HG02852 (cell line): ENCODE measurements at regions not wholly inside any gene's neighbourhood (a gene's known extent, or its start where the extent isn't known, plus 50 kb on each side); places are given as distances from the start of the nearest gene placed in this dataset.

Experiments
- ATAC-seq: cut with Tn5 transposase; IDR thresholded peaks from one replicate; pipeline ENCODE4 v1.9.1; 2021; ENCODE audit warnings: mild to moderate bottlenecking, moderate library complexity; ENCODE audit not compliant: unreplicated experiment

DNA sequence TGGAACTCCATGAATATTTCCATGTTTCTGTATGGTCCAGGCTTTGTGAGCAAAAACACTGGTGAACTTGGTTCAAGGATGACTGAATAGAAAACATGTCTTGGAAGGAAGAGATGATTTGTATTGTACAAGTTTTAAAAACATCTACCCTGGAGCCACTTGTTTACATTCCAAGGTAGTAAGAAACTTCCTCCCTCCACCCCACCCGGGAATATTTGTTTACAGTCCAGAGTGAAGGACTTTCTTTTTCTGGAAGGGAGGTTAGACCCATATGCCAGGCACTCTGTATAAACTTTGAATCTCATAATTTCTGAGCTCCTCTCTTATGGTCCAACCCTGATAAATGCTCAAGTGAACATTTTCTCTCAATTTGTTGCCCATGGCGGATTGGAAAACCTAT is 323.3 kb upstream of the LYPLAL1 start:
- ATAC-seq = no peak

DNA sequence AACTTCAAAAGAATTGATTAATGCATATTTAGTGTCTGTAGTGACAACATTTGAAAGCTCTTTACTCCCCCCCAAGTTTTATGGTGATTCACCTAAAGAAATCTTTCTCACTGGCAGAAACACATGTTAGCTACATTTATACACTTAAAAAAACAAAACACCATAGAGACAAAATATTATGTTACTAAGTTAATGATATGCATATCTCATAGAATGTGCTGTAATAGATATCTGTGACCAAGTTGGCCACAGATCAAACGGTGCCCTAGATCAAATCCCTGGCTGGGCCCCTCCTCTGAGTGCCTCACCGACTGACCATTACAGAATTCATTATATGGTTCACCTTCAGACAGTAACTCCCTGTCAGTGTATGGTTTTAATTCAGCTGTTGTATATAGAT is 322.1 kb upstream of the LYPLAL1 start:
- ATAC-seq = no peak

DNA sequence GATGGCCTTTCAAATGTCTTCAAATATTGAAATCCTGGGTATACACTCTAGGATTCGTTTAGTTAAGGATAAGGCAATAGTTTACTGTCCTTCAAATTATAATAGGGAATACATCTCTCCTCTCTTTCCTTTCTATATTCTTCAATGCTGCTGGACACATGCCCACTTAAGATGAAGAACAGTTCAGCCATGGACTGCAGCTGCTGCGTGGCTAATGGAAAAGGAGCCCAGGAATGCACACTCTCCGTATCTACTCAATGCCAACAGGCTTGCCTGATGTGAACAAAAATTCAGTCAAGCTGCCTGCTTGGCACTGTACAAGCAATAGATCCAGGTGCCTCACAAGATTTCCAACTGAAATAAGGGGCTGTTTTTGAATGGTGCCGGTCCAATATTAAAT is 321.2 kb upstream of the LYPLAL1 start:
- no peak for ATAC-seq

DNA sequence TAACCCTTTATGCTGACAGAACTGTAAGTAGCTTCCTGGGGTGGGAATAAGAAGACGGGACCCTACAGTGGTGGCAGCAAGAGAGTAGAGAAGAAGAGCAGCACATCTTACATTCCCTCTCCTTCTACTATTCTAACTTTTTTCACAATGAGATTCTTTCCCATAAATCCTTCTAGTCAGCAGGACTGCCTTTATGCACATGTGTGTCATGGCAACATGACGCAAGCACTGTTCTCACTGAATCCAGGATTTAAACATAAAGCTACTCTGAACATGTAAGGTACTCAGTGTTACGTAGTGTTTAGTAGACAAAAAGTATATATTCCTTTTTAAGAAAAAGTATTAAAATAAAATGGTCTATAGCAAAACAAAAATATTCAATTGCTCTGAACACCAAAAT is 309.7 kb upstream of the LYPLAL1 start:
- ATAC-seq = no peak

DNA sequence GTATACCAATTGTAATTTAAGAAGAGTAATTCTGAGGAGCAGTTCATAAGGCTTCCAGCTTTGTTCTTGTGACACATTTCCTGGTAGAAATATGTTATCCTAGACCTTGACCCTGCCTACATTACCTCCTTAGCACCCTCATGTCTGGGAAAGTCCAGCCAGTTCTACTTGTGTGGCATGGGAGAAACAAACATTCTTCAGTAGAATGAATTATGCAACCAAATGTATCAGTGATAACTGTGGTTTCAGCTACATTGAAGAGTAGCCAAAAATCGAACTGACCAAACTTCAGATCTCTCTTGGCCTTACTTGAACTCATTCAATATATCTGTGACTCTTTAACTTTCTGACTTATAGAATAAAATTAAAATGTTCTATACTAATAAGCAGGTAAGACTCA is 308.1 kb upstream of the LYPLAL1 start:
- no peak for ATAC-seq

DNA sequence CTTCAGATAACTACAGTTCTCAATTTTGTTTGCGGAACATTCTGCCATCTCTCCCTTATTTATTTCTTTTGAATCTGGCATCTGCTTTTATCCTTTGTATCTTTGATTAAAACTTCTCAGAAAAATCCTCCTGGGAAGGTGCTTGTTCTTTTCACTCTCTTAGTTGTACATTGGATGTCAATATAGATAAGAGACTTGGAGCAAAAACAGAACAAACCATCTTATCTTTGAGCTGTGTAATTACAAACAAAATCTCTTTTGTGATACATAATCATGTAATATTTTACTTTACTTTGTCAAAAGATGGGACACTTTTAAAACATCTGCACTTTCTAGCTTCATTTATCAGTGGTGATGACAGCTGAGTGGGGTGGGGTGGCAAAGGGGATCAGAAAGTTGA is 307.2 kb upstream of the LYPLAL1 start:
- no peak for ATAC-seq

DNA sequence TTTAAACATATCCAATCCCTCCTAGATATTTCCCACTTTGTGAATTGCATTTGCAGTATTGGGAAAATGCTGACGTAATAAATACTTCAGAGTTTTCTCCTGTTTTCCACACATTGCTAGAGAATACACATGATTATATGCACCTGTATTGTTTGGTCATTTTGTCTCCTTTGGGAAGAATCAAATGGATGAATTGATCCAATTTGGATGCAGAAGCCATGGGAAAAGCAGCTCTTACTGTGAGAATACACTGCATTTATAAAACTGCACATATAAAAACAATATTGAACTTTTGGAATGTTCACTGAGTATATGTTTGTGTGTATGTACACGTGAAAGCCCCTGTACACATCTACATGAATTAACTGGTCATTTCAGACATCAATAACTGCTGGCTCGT is 306.6 kb upstream of the LYPLAL1 start:
- no peak for ATAC-seq

DNA sequence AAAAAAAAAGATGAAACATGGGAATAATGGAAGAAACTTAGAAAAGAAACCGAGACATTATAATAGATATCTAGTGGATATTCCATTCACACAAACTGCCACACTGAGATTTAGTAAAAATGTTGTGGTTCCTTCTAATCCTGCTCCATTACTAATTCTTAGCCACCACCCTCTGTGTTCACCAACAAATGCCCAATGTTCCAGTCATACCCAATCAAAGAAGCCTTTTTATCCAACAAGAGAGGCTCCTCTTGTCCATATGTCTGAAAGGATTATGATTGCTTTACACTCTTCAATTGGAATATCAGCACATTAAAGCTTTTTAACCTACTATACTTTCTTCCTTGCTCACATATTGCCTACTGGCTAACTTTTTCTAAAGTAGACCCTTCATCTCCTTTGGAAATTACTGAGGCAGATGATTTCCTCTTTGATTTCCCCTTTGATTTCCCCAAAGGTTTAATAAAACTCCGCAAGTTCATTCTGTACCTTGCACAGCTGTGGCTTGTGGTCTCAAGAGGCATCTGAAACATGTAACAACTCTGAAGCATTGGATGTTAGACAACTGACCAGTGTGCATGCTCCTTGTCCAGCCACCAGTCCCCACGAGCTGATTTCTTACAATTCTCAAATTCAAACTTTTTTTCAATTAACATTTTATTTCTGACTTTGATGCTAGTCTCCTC is 305.6 kb upstream of the LYPLAL1 start:
- ATAC-seq = no peak

DNA sequence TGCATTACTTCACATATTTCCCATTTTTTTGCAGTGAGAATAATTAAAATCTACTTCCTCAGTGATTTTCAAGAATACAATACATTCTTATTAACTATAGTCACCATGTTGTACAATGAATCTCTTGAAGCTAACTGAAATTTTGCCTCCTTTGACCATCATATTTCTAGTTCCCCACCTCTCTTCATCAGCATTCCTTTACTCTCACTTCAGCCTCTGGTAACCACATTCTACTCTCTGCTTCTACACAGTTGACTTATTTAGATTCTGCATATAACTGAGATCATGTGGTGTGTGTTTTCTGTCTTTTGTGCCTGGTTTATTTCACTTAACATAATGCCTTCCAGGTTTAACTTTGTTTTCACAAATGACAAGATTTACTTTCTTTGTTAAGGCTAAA is 304.4 kb upstream of the LYPLAL1 start:
- no peak for ATAC-seq

DNA sequence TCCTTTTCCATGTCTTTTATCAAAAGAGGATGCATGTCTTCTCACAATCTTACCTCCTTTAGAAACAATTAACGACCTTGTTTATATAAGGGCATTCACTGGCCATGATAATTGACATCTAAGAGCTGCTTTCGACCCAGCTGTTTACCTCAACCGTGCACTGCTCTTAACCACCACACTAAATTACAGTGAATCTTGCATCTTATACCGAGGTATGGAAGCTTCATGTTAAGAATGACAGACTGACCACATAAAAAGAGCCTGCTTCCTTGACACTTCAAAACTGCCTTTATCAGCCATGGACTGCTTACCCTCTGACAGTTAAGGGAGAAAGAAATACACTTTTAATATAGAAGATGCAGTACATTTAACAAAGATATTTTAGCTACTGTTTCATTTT is 301.7 kb upstream of the LYPLAL1 start:
- ATAC-seq = no peak

DNA sequence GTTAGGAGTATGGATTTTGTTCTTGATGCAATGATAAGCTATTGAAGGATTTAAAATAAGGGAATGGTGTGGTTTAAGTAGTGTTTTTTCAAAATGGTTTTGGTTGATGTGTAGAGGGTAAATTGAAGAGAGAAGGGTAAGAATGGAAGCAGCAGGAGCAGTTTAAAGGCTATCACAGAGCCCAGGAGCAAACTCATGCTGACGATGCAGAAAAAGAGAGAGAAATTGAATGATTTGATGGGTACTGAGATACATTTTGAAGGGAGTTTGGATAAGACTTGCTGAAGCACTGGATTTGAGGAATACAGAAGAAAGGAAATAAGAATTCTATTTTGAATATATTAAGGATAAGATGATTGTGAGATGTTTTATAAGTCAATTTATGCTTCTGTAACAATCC is 300.8 kb upstream of the LYPLAL1 start:
- no peak for ATAC-seq

DNA sequence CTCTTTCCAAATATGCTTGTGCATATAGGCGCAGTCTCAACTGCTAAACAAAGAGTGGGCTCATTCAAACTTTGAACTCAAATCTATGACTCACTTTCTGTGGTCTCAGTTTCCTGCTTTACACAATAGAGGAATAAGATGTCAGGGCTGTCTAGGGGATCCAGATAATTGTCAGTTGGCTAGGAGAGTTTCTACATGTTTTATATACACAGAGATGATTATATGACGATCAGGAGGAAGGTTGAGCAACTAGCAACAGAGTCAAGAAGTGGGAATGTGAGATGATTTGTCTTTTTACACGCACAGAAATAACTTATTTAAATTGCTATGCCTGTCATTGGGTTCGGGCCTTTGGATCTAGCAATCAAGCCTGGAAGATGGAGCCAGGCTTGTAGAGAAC is 299.4 kb upstream of the LYPLAL1 start:
- ATAC-seq = no peak

DNA sequence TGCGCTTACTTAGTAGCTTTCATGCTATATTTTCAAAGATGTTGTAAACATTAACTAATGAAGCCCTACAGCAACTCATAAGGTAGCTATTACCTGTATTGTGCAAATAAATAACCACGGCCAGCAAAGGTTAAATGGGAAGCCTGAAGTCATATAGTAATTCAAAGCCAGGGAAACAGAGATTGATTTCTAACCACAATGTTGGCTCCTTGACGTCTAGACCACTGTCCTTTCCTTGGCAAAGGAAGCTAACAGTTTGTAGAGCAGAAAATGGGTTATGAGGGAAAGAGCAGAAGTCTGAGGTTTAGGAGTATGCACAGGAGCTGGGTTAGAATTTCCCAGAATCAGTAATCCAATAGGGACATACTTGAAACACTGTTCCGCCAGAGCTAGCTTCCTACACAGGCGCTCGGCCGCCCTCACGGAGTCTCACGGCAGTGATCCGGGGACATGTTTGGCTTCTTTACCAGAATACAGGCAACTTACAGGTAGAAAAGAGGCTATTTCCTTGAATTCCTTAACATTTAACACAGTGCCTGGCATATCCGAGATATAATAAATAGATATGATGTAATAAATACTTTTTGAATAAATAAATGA is 298.8 kb upstream of the LYPLAL1 start:
- no peak for ATAC-seq

DNA sequence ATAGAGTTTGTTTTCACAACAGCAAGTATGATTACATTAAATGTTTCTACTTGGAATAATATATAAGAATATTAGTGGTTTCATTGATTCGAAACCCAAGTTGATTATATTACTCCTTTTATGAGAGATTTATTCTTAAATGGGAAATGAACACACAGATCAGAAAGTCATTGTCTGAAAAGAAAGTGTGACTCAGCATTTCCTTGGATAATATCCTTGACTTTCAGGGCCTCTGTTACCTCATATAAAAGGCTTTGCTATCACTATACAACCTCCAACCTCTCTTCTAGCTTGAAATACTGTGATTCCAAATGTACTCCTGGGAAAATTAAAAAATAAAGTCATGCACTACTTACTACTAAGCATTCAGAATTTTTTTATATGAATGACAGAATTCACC is 295.3 kb upstream of the LYPLAL1 start:
- no peak for ATAC-seq

DNA sequence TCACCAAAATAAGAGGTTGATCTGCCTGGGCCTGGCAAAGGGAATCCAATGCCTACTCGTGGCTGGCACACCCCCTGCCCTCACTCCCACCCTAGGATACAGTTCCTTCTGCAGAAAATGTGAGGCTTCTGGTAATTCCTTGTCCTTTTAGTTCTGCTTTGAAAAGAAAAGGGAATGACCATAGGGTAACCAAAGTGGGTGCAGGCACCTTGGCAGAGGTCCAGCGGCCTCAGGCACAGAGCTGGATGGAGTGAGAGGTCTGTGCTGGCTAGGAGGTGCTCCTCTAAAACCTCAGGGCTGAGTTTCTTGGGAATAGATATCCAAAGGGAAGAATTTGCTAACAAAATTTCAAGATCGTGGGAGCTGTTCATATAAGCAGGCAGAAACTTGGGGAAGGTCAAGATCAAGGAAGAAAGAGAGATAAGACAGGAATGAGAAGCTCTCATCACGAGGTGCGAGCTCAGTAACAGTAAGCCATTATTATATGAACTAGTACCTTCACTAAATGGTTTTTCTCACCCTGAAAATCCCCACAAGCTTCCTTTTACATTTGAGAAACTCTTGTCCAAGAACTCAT is 293.1 kb upstream of the LYPLAL1 start:
- ATAC-seq = no peak

DNA sequence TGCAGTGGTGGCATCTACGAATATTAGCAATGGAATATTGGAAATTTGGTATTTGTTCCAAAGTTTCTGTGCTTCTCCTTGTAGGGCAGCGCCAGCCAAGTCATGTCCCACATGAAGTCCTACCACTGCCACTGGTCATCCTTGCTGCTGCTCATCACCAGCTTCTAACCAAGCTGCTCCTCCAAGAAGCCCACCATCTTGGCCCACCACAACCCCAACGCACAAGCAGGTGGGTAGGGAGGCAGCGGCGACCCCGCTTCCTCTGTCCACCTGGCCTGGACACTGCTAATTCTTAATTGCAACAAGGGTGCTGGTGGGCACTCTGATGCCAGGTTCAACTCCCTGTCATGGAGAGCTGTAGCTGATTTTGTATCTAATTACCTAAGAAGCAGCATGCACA is 291.2 kb upstream of the LYPLAL1 start:
- no peak for ATAC-seq

DNA sequence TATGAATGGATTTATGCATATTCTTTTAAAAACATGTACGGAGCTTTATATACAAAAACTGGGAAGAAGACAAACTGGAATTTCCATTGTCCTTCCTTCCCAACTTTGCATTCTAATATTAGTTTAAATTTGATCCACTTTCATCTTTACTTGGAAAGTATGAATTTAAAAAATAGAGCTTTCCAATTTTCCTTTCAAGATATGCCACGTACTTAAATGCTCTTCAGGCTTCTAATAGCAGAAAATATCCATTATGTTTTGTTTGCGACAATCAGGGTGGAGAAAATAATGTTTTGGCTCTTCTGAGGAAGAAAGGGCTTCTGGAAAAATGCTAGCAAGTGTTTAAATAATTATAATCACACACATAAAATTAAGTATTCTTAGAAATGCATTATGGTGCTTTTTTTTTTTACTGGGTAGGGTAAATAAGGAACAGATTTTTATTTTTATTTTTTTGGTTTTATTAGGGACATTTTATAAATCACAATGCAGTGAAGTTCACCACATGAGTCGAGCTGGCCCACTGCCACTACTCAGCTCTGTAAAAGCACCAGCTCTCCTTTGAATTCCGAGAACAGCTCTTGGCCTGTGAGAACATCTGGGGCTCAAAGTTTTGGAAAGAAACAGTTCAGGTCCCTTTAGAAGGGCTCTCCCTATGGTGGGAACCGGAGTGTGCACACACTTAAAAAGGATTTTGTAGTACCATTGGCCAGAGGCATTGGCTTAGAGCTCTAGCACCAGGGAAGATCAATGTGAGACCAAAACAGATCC is 287.4 kb upstream of the LYPLAL1 start:
- ATAC-seq = no peak

DNA sequence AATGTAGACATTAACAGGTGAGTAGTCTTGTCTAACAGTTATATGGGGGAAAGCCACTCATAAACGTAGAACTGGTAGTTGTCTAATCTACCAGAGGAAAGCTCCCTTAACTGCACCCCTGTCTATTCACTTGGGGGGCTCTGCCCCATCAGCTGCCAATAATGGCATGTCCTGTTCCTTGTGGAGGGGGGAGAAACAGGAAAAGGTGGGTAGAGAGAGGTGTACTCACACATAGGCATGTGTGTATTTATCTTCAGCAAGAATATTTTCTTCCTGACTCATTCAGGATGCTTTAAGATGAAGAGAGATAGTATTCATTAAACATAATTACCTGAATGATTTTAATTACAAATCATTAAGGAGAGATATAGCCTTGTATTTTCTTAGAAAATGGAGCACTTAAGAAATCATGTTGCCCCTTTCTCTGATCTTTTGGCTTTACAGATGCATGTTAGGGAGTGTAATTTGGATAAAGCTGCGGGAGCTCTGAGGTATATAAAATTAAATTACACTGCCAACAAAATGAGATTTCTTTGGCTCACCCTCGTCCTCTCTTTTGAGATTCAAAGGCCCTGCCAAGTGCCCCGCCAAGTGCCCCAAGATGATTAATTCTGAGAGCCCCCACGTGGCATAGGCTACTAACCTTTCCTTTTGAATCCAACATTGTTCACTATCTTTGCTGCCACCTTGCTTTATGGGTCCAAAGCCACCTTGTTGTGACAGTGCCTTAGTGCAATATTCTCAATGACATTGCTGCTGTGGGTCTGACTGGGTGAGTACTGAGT is 286.3 kb upstream of the LYPLAL1 start:
- no peak for ATAC-seq

DNA sequence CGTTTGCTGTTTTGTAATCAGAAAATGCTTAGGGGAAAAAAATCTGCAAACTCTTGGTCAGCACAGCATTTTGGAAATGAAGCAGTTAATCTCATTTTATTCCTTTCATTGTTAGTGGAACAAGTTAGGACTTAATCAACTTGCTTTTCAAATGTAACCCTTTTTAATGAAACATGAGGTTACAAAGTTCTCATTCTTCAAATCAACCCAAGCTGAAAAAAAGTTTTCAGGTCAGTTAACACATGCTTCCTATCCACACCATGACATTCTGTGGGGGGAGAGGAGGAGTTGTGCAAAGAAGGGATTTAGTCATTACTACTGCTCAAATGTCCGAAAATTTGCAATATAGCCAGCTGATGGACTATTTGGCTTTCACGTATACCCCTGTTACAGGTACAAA is 283.2 kb upstream of the LYPLAL1 start:
- no peak for ATAC-seq

DNA sequence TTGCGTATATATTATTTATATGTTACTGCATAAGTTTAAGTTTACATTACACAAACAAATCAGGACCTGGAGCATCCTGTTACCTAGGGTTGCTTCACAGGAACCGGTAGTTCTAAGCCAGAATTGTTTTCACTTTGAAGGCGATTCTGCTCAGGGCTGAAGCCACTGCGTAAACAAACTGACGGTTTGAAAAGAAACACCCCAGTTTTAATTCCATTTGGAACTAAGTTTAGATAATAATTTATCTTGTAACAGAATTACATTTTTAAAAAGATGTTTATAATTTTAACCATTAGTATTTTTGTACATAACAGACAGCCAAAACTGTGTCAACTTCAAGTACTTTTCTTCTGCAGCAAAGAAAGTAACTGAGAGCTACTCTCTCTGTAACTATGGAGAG is 282.1 kb upstream of the LYPLAL1 start:
- ATAC-seq = no peak

DNA sequence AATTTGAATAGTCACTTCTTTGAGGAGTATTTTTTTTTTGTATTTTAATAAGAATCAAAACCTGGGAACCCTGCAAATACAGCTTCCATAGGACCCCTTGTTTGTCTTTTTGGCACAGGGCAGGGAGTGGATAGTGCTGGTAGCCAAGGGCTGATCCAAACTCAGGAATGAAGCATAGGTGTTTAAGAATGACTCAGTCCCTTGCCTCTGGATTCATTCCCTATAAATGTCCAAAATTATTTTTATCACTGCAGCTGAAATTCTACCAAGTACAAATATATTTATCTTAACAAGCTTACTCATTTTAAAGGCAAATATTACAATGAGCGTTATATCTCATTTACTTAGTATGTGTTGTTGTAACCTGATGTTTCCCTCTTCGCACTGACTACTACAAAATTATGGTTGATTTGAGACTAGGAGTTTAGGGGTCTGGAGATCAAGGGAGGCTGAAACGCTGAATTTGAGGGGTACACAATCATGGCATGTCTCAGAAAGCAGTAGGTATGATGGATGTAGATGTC is 278.6 kb upstream of the LYPLAL1 start:
- ATAC-seq = no peak
